HepG2 (cell line): ENCODE measurements at regions not wholly inside any gene's neighbourhood (a gene's known extent, or its start where the extent isn't known, plus 50 kb on each side); places are given as distances from the start of the nearest gene placed in this dataset.

ENCODE experiments used
- ARID3A ChIP-seq: IDR thresholded peaks from 2 replicates; pipeline ENCODE4 v1.6.1; 2012; ENCODE audit warnings: low read depth, low read length, improper control_type of control experiment
- BHLHE40 ChIP-seq: IDR thresholded peaks from 2 replicates; pipeline ENCODE4 v1.6.1; 2011; ENCODE audit warnings: low read length, improper control_type of control experiment
- FIP1L1 ChIP-seq: fragments of 200-400 bp; formaldehyde crosslinking; IDR thresholded peaks from 2 replicates; pipeline ENCODE4 v1.6.1; 2018; ENCODE audit warnings: low read depth, mild to moderate bottlenecking, low read length, moderate library complexity, borderline replicate concordance; ENCODE audit not compliant: insufficient read depth
- GATAD2A ChIP-seq: IDR thresholded peaks from 2 replicates; pipeline ENCODE4 v1.6.1; 2016
- HNRNPLL ChIP-seq: fragments of 200-400 bp; formaldehyde crosslinking; IDR thresholded peaks from 2 replicates; pipeline ENCODE4 v1.6.1; 2017; ENCODE audit warnings: mild to moderate bottlenecking, low read depth, low read length; ENCODE audit not compliant: poor library complexity, severe bottlenecking
- JUN ChIP-seq: sonication (generic); formaldehyde crosslinking; IDR thresholded peaks from 2 replicates; pipeline ENCODE4 v1.4.0; 2020; ENCODE audit warnings: mild to moderate bottlenecking, missing genetic modification reagents
- KLF6 ChIP-seq: IDR thresholded peaks from 2 replicates; pipeline ENCODE4 v1.8.0; 2016; ENCODE audit warnings: missing biosample characterization, missing genetic modification reagents
- POGK ChIP-seq: sonication (generic); formaldehyde crosslinking; conservative IDR thresholded peaks from 2 replicates; pipeline ENCODE4 v1.8.0; 2022; ENCODE audit warnings: mild to moderate bottlenecking, moderate library complexity, missing genetic modification reagents
- POLR2AphosphoS5 ChIP-seq: IDR thresholded peaks from 2 replicates; pipeline ENCODE4 v1.6.1; 2012; ENCODE audit warnings: low read depth, low read length
- PRDM10 ChIP-seq: sonication (generic); formaldehyde crosslinking; IDR thresholded peaks from 2 replicates; pipeline ENCODE4 v1.4.0; 2020; ENCODE audit warnings: low read depth, missing genetic modification reagents
- RFX3 ChIP-seq: IDR thresholded peaks from 2 replicates; pipeline ENCODE4 v1.6.1; 2016; ENCODE audit warnings: missing biosample characterization, missing genetic modification reagents
- TBX2 ChIP-seq: sonication (generic); formaldehyde crosslinking; IDR thresholded peaks from 2 replicates; pipeline ENCODE4 v1.5.0; 2020; ENCODE audit warnings: missing genetic modification reagents, mild to moderate bottlenecking, borderline replicate concordance
- TRAFD1 ChIP-seq: sonication (generic); formaldehyde crosslinking; IDR thresholded peaks from 2 replicates; pipeline ENCODE4 v1.5.1; 2020; ENCODE audit warnings: missing genetic modification reagents, mild to moderate bottlenecking, borderline replicate concordance
- ZKSCAN1 ChIP-seq: fragments of 150-350 bp; IDR thresholded peaks from 2 replicates; pipeline ENCODE4 v1.6.1; 2014; ENCODE audit warnings: low read length
- ZNF44 ChIP-seq: sonication (generic); formaldehyde crosslinking; IDR thresholded peaks from 2 replicates; pipeline ENCODE4 v1.5.1; 2020; ENCODE audit warnings: mild to moderate bottlenecking, missing genetic modification reagents
- ZNF496 ChIP-seq: sonication (generic); formaldehyde crosslinking; IDR thresholded peaks from 2 replicates; pipeline ENCODE4 v1.8.1; 2023; ENCODE audit warnings: mild to moderate bottlenecking, moderate library complexity, missing genetic modification reagents; ENCODE audit not compliant: insufficient replicate concordance
- ZNF558 ChIP-seq: sonication (generic); formaldehyde crosslinking; IDR thresholded peaks from 2 replicates; pipeline ENCODE4 v1.9.0; 2022; ENCODE audit warnings: mild to moderate bottlenecking, missing genetic modification reagents, borderline replicate concordance
- ZNF567 ChIP-seq: sonication (generic); formaldehyde crosslinking; IDR thresholded peaks from 2 replicates; pipeline ENCODE4 v1.8.1; 2023; ENCODE audit warnings: mild to moderate bottlenecking, missing genetic modification reagents, borderline replicate concordance
- ZNF572 ChIP-seq: sonication (generic); formaldehyde crosslinking; IDR thresholded peaks from 2 replicates; pipeline ENCODE4 v1.5.1; 2020; ENCODE audit warnings: mild to moderate bottlenecking, missing genetic modification reagents
- ZNF784 ChIP-seq: sonication (generic); formaldehyde crosslinking; IDR thresholded peaks from 2 replicates; pipeline ENCODE4 v1.5.1; 2020; ENCODE audit warnings: missing genetic modification reagents, mild to moderate bottlenecking, borderline replicate concordance
- ZNF841 ChIP-seq: sonication (generic); formaldehyde crosslinking; IDR thresholded peaks from 2 replicates; pipeline ENCODE4 v1.8.1; 2023; ENCODE audit warnings: missing genetic modification reagents, borderline replicate concordance

GRCh38 chr3:110773413-110773954 is 298.1 kb upstream of the NECTIN3 start (continued):
- TF ChIP-seq TRAFD1 (no peak), POLR2AphosphoS5 (no peak), GATAD2A (CRISPR knock-in tag) (peak; percentile 91), ARID3A (peak; percentile 23; the same call in 1 of the 2 replicates), TBX2 (peak; percentile 89), PRDM10 (CRISPR knock-in tag) (peak; percentile 55; the same call in 1 of the 2 replicates), ZNF44 (CRISPR knock-in tag) (no peak), HNRNPLL (no peak), ZNF841 (CRISPR knock-in tag) (no peak), BHLHE40 (peak; percentile 24; the same call in 1 of the 2 replicates), ZNF558 (no peak), ZNF567 (CRISPR knock-in tag) (no peak), RFX3 (CRISPR knock-in tag) (no peak), ZKSCAN1 (no peak), ZNF496 (no peak), ZNF572 (CRISPR knock-in tag) (no peak), FIP1L1 (no peak), POGK (CRISPR knock-in tag) (no peak), ZNF784 (CRISPR knock-in tag) (0 out of 2 replicates have a peak, but pooled peaks have one; percentile 45), JUN (peak; percentile 97), KLF6 (no peak)
